Coronary artery (tissue), 2 donors: ENCODE measurements at regions not wholly inside any gene's neighbourhood (a gene's known extent, or its start where the extent isn't known, plus 50 kb on each side); places are given as distances from the start of the nearest gene placed in this dataset.
A peak's percentile ranks its signal among the peaks of the same experiment; 100 is the strongest.
"Not testable (repeated sequence)": the region's sequence is repeated elsewhere in the genome, so short reads cannot be mapped to it uniquely, and the experiment has no call there.

Experiments used
- DNase-seq: peaks from one replicate; pipeline ENCODE4 v3.0.0-alpha.2; 2017; ENCODE audit warnings: low spot score
- H3K27ac ChIP-seq, 2 donors: fragments of 200-600 bp; sonication (generic); one replicate each; pipeline ENCODE4 v1.5.1; 2016 to 2019
- H3K4me3 ChIP-seq: fragments of 200-600 bp; sonication (generic); 2 replicates; pipeline ENCODE4 v1.5.1; 2016; ENCODE audit warnings: mild to moderate bottlenecking, moderate library complexity
- TF ChIP-seq, protein P1 (sequence below): fragments of 200-600 bp; sonication (generic); IDR thresholded peaks from one replicate; pipeline ENCODE4 v1.5.1; 2019; ENCODE audit warnings: antibody characterized with exemption

GRCh38 chr4:189806506-189806905, 134.2 kb upstream of the FRG1 start:
- no peak overlapping the region for H3K4me3 ChIP-seq
- TF ChIP-seq, protein P1, sequence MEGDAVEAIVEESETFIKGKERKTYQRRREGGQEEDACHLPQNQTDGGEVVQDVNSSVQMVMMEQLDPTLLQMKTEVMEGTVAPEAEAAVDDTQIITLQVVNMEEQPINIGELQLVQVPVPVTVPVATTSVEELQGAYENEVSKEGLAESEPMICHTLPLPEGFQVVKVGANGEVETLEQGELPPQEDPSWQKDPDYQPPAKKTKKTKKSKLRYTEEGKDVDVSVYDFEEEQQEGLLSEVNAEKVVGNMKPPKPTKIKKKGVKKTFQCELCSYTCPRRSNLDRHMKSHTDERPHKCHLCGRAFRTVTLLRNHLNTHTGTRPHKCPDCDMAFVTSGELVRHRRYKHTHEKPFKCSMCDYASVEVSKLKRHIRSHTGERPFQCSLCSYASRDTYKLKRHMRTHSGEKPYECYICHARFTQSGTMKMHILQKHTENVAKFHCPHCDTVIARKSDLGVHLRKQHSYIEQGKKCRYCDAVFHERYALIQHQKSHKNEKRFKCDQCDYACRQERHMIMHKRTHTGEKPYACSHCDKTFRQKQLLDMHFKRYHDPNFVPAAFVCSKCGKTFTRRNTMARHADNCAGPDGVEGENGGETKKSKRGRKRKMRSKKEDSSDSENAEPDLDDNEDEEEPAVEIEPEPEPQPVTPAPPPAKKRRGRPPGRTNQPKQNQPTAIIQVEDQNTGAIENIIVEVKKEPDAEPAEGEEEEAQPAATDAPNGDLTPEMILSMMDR = no peak
- no peak overlapping the region for H3K27ac ChIP-seq
- DNase-seq = no peak

DNA sequence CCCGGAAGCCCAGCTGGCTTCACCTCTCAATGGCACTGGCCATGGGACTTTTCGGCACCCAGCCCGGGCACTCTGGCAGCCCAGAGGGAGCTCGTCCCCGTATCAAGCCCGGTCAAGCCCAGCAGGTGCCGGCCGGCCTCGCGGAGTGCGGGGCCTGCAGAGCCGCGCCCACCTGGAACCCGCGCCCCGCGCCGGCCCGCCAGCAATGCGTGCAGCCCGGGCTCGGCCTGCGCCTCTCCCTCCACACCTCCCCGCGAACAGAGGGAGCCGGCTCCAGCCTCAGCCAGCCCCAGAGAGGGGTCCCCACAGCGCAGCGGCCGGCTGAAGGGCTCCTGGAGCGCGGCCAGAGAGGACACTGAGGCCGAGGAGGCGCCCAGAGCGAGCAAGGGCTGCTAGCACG, 133.6 kb upstream of the FRG1 start:
- no peak overlapping the region for H3K27ac ChIP-seq
- DNase-seq = no peak
- TF ChIP-seq, protein P1 = no peak
- H3K4me3 ChIP-seq = no peak overlapping the region

GRCh38 chr4:189809241-189809735, 131.4 kb upstream of the FRG1 start:
- DNase-seq = no peak
- TF ChIP-seq, protein P1 = no peak
- H3K4me3 ChIP-seq = no peak overlapping the region
- no peak overlapping the region for H3K27ac ChIP-seq

DNA sequence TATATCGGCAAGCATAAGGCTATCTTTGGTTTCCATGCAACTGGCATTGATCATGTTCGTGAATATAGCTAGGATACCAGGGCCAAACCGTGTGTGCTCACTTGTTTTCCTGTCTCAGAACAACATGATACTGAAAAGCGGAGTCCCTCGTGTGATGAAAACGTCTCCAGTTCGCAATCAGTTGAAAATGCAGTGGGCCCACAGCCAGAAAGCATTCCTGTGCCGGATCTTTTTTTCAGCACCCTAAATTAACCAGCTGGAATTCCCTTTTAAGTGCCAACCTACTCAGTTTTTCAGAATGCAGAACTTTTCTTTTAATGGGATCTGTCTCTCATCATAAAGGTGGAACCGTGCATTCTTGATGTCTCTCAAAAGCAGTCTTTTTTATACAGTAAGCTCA, 130.8 kb upstream of the FRG1 start:
- Histone ChIP-seq H3K27ac (no peak overlapping the region), H3K4me3 (peak overlapping the region; percentile 55)
- DNase-seq = no peak
- TF ChIP-seq, protein P1 = no peak

GRCh38 chr4:189810318-189811181, 130.1 kb upstream of the FRG1 start:
- DNase-seq, H3K27ac ChIP-seq: not testable (repeated sequence)
- H3K4me3 ChIP-seq = peak overlapping the region; percentile 55

GRCh38 chr4:189815404-189816192, 125.1 kb upstream of the FRG1 start:
- no peak overlapping the region for H3K27ac ChIP-seq
- DNase-seq = no peak
- H3K4me3 ChIP-seq = no peak overlapping the region
- TF ChIP-seq, protein P1 = no peak

- TF ChIP-seq, protein P1 = no peak
- Histone ChIP-seq H3K27ac (no peak overlapping the region), H3K4me3 (no peak overlapping the region)
- no peak for DNase-seq
Observed at GRCh38 chr4:189822326-189822725, 118.3 kb upstream of the FRG1 start.
